ENCODE measurements at regions not wholly inside any gene's neighbourhood (a gene's known extent, or its start where the extent isn't known, plus 50 kb on each side); places are given as distances from the start of the nearest gene placed in this dataset.

GRCh38 chr1:238898856-238899255, 487.5 kb upstream of the CHRM3 start:
- TF ChIP-seq CTCF (IDR thresholded peaks at IDR 0.05; ENCODE audit: low read depth, low read length, missing control alignments), result no peak
- DNase-seq (ENCODE audit: low read depth), result peak; percentile 24
- in situ Hi-C loops (cut with HindIII; ENCODE audit: low sequenced_read_pairs), result no loop called here
- no peak overlapping the region for H3K4me3 ChIP-seq (ENCODE audit: low read depth, low read length)

GRCh38 chr1:238895911-238896310, 490.5 kb upstream of the CHRM3 start:
- no peak for DNase-seq (ENCODE audit: low read depth)
- in situ Hi-C loops (cut with HindIII; ENCODE audit: low sequenced_read_pairs), result no loop called here
- H3K4me3 ChIP-seq (ENCODE audit: low read depth, low read length), result no peak overlapping the region
- no peak for TF ChIP-seq CTCF (IDR thresholded peaks at IDR 0.05; ENCODE audit: low read depth, low read length, missing control alignments)

- DNase-seq (ENCODE audit: low read depth), result no peak
- in situ Hi-C loops (cut with HindIII; ENCODE audit: low sequenced_read_pairs), result no loop called here
- TF ChIP-seq CTCF (IDR thresholded peaks at IDR 0.05; ENCODE audit: low read depth, low read length, missing control alignments), result no peak
- no peak overlapping the region for H3K4me3 ChIP-seq (ENCODE audit: low read depth, low read length)
Measured at GRCh38 chr1:238892612-238893011, 493.8 kb upstream of the CHRM3 start.

- H3K4me3 ChIP-seq (ENCODE audit: low read depth, low read length), result no peak overlapping the region
- no peak for TF ChIP-seq CTCF (IDR thresholded peaks at IDR 0.05; ENCODE audit: low read depth, low read length, missing control alignments)
- in situ Hi-C loops (cut with HindIII; ENCODE audit: low sequenced_read_pairs), result no loop called here
- DNase-seq (ENCODE audit: low read depth), result no peak
Measured at GRCh38 chr1:238861342-238862066, 524.9 kb upstream of the CHRM3 start.

- no peak overlapping the region for H3K4me3 ChIP-seq (ENCODE audit: low read depth, low read length)
- DNase-seq (ENCODE audit: low read depth), result no peak
- in situ Hi-C loops (cut with HindIII; ENCODE audit: low sequenced_read_pairs), result no loop called here
- no peak for TF ChIP-seq CTCF (IDR thresholded peaks at IDR 0.05; ENCODE audit: low read depth, low read length, missing control alignments)
Measured at GRCh38 chr1:238833919-238834318, 552.4 kb upstream of the CHRM3 start.

GRCh38 chr1:238832106-238832505, 554.3 kb upstream of the CHRM3 start:
- TF ChIP-seq CTCF (IDR thresholded peaks at IDR 0.05; ENCODE audit: low read depth, low read length, missing control alignments), result no peak
- in situ Hi-C loops (cut with HindIII; ENCODE audit: low sequenced_read_pairs), result no loop called here
- no peak overlapping the region for H3K4me3 ChIP-seq (ENCODE audit: low read depth, low read length)
- DNase-seq (ENCODE audit: low read depth), result no peak
